Islet of Langerhans (tissue), 1 donor: ENCODE measurements at regions not wholly inside any gene's neighbourhood (a gene's known extent, or its start where the extent isn't known, plus 50 kb on each side); places are given as distances from the start of the nearest gene placed in this dataset.

Experiments used
- FAIRE-seq: peaks from one replicate; lab custom pipeline; 2011; peaks lifted over from hg19 to GRCh38; lab: Jason Lieb, UNC

DNA sequence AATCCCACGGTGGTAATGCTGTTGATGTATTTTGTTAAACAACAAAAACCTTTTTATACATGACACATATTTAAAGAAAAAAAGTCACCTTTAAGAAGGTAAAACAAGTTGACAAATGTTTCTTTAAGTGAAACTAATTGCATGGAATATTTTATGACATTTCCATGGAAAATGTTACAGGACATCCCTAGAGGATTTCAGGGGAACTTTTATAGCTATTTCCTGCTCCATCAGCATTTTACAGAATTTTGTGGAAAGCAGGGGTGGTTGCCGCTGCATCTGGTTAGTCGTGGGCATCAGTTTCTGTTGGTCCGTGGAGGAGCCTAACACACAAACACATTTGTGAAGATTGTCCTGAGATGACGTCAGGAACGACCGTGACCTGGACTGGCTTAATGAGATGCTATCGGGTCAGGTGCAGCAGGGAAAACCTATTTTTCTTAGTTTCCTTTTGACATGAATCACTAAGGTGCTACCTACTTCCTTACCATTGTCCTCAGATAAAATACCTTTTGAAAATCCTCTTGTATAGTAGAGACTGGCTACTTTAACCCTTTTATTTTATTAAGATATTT is 305.1 kb downstream of the MAP2K6 start:
- no peak for FAIRE-seq

DNA sequence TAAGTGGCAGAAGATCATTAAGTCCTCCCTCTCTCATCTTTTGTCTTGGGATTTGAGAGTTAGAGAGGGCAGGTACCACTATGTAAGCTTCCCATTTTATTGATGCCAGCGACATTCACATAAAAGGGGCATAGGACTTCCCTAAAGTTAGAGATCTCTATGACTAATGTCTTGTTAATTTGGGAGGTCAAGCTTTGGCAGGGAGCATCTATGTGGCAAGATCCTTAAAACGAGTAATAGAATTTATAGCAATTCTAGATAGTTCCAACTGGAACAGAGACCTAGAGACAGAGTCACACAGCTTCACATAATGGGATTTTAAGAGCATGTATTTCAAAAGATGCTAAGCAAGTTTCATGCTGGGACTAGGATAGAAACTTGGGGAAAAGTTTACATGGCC is 308.0 kb downstream of the MAP2K6 start:
- FAIRE-seq, result no peak

DNA sequence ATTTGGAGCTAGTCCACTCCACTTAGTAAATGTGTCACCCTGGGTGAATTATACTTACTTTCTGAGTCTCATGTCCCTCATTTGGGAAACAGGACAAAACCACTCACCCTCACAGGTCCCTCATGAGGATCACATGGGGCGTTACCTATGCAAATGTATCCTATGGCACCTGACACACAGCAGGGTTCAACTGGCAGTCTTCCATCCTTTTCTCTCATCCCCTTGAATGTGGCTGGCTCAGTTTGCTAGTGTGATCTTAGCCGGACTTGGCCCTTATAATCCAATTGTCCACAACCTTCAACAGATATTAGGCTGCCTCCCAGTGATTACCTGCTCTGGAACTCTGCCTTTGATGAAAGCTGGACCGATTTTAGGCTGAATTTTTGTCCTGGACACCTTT is 308.8 kb downstream of the MAP2K6 start:
- FAIRE-seq, result no peak

DNA sequence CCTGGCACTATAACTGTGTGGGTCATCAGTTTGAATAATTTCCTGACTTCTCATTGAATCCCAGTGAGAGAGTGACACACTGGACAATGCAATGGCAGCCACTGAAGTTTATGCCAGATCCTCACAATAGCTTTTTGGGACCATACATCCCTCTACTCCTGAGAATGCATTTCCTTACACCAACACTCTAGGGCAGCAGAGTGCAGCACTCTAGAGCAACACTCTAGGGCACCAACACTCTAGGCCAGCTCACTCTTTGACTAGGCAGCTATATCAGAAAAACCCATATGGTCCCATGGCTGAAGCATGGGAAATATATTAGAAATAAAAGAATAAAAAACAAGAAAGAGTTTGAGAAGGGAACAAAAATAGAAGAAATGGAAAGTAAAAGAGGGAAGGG is 309.2 kb downstream of the MAP2K6 start:
- FAIRE-seq, result no peak

DNA sequence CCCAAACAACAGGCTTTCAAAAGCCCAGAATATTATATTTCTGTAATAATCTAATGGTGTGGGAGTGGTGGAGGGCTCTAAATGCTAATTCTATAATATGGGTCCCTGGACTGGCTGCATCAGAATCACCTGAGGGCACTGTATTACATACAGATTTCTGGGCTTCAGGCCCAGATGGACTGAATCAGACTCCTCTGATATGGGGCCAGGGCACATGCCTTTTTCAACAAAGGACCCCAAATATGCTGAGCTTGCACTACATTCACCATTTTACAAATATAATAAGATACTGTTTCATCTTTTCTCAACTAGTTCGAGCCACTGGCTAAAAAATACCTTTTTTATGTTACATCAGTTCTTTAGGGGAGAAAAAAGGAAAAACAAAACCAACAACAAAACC is 309.7 kb downstream of the MAP2K6 start:
- FAIRE-seq, result no peak

DNA sequence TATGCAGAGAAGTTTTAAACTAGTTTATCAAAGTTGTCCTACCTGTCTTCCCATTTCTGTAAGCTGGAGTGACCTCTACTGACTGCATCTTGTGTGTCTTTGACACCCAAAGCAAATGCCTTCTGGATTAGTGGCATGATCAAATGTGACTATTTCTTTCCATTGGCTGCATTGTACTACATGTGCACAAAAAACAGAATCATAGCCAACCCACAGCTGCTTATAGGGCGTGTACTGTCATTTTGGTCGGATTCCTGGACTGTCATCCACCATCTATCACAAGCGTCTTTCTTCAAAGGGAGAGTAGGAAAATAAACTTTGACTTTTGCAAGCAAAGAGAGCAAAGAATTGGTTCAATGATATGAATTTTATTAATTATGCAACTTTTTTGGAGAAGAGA is 310.6 kb downstream of the MAP2K6 start:
- FAIRE-seq, result no peak

GRCh38 chr17:69728816-69729215 is 314.3 kb downstream of the MAP2K6 start:
- FAIRE-seq, result no peak

- FAIRE-seq, result no peak
Observed at GRCh38 chr17:69729944-69730343, 315.4 kb downstream of the MAP2K6 start.

DNA sequence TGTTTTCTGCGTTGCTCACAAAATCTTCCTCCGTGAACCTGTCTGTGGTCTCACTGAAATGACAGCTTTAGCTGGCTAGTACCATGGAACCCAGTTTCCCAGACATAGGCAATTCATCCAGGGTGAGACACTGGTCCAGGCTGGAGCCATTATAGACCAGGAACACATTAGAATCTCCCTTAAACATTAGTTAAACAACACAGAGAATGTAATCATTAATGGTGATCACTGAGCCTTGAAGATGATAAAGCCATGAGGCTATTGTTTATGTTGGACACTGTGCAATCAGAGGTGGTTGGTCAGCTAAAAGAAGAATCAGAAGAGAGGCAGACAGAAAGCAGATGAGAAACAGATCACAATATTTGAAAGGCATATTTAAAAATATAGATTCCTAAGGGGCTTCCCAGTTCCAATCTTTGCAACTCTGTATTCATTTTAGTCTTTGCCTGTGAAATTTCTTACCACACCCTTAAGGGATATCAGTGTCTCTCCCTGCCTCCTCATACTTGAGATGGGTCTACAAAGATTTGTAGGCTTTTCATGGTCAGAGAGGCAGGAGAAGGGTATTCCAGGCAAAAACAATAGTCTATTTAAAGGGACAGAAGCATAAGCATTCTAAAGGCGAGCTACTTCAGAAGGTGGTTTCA is 317.9 kb downstream of the MAP2K6 start:
- no peak for FAIRE-seq

- no peak for FAIRE-seq
Observed at GRCh38 chr17:69733171-69734012, 318.9 kb downstream of the MAP2K6 start.

DNA sequence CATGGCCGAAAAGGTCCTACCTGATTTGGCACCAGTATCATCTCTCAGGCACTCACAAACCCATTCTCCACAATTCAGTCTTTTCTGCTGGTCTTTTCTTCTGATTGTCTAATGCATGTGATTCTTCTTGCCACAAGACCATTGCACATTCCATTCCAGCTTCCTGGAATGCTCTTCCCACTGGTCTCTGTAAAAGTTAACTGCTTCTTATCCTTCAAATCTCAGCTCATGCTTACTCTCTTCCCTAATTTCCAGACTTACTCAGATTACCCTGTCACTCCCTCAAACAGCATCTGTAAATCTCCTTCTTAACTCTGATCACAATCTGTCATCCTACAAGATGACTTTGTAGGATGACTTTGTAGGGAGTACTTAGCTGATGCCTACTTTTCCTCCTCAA is 320.2 kb downstream of the MAP2K6 start:
- FAIRE-seq, result no peak

DNA sequence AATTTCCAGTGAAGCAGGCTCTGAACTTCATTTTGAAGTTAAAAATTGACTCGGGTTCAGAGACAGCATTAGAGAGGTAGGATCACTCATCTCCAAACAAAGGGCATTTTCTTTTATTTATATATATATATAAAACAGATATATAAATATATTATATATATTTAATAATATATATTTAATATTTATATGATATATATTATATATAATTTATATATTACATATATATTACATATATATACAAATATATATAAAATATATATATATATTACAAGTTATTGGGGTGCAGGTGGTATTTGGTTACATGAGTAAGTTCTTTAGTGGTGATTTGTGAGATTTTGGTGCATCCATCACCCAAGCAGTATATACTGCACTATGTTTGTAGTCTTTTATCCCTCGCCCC is 320.8 kb downstream of the MAP2K6 start:
- FAIRE-seq, result no peak

- FAIRE-seq, result no peak
Observed at GRCh38 chr17:69743091-69743490, 328.6 kb downstream of the MAP2K6 start.

DNA sequence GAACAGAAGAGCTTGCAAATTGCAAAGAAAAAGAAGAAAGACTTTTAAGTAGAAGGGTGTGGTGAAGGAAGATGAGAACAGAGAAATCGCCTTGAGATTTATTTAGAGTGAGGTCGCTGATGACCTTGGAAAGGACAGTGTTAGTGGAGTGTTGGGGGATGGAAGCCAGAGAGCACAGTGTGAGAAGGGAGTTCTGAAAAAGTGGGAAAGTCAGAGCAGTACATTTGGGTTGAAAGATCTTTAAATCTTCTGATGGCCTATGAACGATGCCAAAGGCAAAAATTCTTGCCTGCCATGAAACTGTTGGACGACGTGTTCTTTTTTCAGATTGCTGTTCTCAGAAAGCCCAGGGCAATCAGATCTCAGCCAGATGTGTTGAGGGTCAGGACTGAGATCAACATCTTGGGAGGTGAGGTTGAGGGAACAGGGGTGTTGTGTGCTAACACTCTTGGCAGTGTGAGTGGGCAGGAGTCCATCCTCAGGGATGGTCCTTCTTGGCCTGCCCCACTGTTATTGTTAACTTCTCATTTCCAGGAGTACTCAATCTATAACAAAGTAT is 330.1 kb downstream of the MAP2K6 start:
- no peak for FAIRE-seq

DNA sequence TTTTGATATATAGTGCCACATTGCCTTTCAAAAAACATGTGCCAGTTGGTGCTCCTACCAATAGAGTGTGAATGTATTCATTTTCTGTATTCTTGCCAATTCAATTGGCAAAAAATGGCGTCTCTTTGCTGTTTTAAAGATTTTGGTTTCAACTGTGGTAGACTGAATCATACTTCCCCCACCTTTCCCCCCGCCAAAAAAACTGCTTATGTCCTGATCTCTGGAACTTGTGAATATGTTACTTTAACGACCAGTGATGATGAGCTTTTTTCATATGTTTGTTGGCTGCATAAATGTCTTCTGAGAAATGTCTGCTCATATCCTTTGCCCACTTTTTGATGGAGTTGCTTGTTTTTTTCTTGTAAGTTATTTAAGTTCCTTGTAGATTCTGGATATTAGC is 325.1 kb upstream of the KCNJ16 start:
- no peak for FAIRE-seq

DNA sequence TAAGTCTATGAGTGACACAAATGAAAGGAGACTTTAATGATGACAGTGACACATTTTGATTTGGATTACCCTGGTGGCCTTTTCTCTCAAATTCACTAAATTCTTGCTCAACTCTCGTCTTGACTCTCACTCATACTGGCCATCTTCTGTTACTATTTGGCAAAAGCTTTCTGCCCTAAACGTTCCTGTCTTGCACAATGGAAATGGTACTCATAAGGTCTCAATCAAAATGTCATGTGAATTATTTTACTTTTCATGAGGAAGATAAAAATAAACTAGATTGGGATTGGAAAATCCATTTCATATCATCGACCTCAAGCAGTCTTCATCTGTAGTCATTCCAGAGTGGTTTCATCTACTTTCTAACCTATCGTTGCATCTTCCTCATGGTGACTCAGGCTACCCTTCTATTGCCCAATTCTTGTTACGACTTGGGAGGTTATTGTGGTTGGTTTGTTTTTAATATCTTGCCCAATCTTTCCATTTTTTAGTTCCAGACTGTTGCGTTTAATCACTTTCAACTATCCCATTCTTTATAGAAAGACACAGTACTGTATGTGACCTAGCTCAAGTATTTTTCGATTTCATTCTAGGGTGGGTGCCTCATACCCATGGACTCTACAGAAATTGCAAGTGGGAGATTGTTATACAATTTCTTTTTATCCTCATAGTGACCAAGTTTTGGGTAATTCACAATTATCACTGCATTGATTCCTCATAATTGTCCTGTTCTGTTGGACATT is 317.2 kb upstream of the KCNJ16 start:
- FAIRE-seq, result no peak

- no peak for FAIRE-seq
Observed at GRCh38 chr17:69760562-69760961, 314.5 kb upstream of the KCNJ16 start.

- FAIRE-seq, result no peak
Observed at GRCh38 chr17:69761011-69761410, 314.0 kb upstream of the KCNJ16 start.

DNA sequence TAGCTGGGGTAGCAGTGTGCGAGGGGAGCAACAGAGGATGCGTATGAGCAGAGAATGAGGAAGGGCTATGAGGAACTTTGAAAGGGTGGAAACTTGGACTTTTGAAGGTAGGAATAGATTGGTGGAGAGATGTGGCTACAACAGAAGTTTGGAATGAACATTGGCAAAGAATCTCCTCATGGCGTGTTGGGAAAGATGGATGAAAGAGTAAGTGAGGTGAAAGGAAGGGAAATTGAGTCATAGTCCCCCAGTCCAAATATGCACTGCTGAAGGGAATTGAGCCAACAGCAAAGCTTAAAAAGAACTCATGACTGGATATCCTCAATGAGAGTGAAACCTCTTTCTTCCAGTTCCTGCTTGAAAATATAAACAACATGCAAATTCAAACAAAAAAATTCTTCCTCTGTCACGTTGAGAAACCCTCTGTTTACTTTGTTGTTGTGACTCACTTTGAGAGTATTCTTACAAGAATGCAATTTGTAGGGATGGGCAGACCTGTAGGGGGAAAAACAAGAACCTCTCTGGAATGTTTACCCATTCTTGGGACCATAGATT is 313.2 kb upstream of the KCNJ16 start:
- FAIRE-seq, result no peak

DNA sequence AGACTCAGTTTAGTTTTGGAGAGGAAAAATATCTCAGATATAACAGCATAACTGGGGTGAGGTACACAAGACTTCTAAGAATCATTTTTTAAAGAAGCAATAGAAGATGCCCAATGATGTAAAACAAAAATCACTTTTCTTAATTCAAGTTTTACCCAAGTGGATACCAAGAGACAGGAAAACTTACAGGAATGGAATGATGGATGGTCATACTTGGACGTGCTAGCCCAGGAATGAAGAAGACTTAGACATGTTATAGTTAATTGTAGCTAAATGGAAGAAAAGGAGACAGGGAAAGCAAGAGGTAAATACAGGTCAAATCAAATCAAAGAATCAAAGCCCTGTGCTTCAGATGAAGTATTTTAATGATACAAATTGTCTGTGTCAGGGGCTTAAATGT is 312.7 kb upstream of the KCNJ16 start:
- no peak for FAIRE-seq

GRCh38 chr17:69762766-69763165 is 312.3 kb upstream of the KCNJ16 start:
- FAIRE-seq, result no peak

DNA sequence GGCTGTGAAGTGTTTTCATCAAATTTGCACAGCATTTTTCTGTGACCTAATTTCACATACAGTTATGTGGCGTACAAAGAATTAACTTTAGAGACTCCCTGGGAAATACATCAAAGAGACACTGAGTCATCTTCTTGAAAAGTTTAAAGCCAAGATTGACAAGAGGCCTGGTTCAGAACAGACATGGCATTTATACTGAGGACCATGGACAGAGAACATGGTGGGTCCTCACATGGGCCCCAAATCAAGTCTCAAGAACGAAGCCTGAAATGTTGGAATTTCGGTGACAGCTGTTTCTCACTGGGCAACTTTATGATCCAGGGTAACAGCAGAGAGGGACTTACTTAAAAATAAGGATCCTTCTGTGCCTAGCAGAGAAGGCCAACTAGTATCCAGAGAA is 311.5 kb upstream of the KCNJ16 start:
- no peak for FAIRE-seq
